HepG2 (cell line): ENCODE measurements at regions not wholly inside any gene's neighbourhood (a gene's known extent, or its start where the extent isn't known, plus 50 kb on each side); places are given as distances from the start of the nearest gene placed in this dataset.

Experiments used
- ATAC-seq: fragments of 200-7000 bp; cut with Tn5 transposase; 3 replicates; pipeline ENCODE4 v1.9.1; 2020; ENCODE audit warnings: mild to moderate bottlenecking, moderate library complexity
- BruUV-seq: library from RNA; stranded (reverse); fragments of 400-500 nt; replicated peaks from 2 replicates; lab custom pipeline; 2021; lab: Mats Ljungman, UMichigan
- CTCF ChIA-PET: fragments of 300-600 bp; formaldehyde crosslinking; extraction: SDS; loops from one replicate; lab custom pipeline; 2021; ENCODE audit warnings: low total read pairs, inconsistent platforms, low intra/inter-chr PET ratio; lab: Yijun Ruan, JAX
- POLR2A ChIA-PET: fragments of 350-600 bp; sonication (Branson Sonifier 250); formaldehyde crosslinking; loops from one replicate; lab custom pipeline; 2020; ENCODE audit warnings: antibody characterized with exemption, inconsistent platforms; lab: Yijun Ruan, JAX
- DNase-seq: peaks from one replicate; pipeline ENCODE4 v3.0.0-alpha.2; 2015; ENCODE audit warnings: low spot score
- FAIRE-seq: peaks from 3 replicates; lab custom pipeline; 2011; peaks lifted over from hg19 to GRCh38; lab: Jason Lieb, UNC
- H2AFZ ChIP-seq: one replicate; pipeline ENCODE4 v1.6.1; 2011; ENCODE audit warnings: low read length, inconsistent platforms
- H3K27ac ChIP-seq: fragments of 300-600 bp; 3 replicates; pipeline ENCODE4 v1.8.0; 2011; ENCODE audit warnings: mixed run types, mild to moderate bottlenecking, mixed read lengths, low read length, inconsistent platforms; ENCODE audit not compliant: insufficient read depth; ENCODE audit errors: extremely low read length
- H3K27me3 ChIP-seq, 2 experiments: fragments of 200-600 bp in 1 of 2; 2 replicates in 1 of 2; 3 replicates in 1 of 2; pipeline versions ENCODE4 v1.6.0 to v1.8.0; 2011; ENCODE audit warnings: low read length in 2 of 2, mild to moderate bottlenecking in 2 of 2, moderate library complexity in 2 of 2, inconsistent platforms in 1 of 2; ENCODE audit not compliant: insufficient read depth in 2 of 2, control insufficient read depth in 1 of 2
- H3K36me3 ChIP-seq, 2 experiments: fragments of 200-600 bp in 1 of 2; replicated peaks in 1 of 2; 2 replicates in 1 of 2; 3 replicates in 1 of 2; pipeline versions ENCODE4 v1.5.1 to v1.8.0; 2011; ENCODE audit warnings: low read length in 2 of 2, inconsistent platforms in 1 of 2; ENCODE audit not compliant: insufficient read depth in 2 of 2, control insufficient read depth in 1 of 2
- H3K4me1 ChIP-seq: 2 replicates; pipeline ENCODE4 v1.5.1; 2012; ENCODE audit warnings: low read length, inconsistent platforms; ENCODE audit not compliant: insufficient read depth
- H3K4me2 ChIP-seq: 2 replicates; pipeline ENCODE4 v1.6.0; 2011; ENCODE audit warnings: low read depth, low read length, inconsistent platforms
- H3K4me3 ChIP-seq, 3 experiments: fragments of 200-600 bp in 1 of 3; sonication (generic), shearing (Covaris generic) in 1 of 3; replicated peaks in 1 of 3; 2 replicates each; pipeline ENCODE4 v1.5.1; 2011 to 2016; ENCODE audit warnings: low read length in 3 of 3, inconsistent platforms in 2 of 3, low read depth in 2 of 3, mild to moderate bottlenecking in 2 of 3, control low read depth in 1 of 3, mixed read lengths in 1 of 3; ENCODE audit not compliant: insufficient read depth in 1 of 3
- H3K79me2 ChIP-seq: one replicate; pipeline ENCODE4 v1.6.1; 2011; ENCODE audit warnings: low read length, inconsistent platforms; ENCODE audit not compliant: insufficient read depth
- H3K9ac ChIP-seq: 2 replicates; pipeline ENCODE4 v1.6.0; 2011; ENCODE audit warnings: mild to moderate bottlenecking, low read depth, low read length, inconsistent platforms; ENCODE audit not compliant: insufficient read depth
- H3K9me3 ChIP-seq: 2 replicates; pipeline ENCODE4 v1.5.1; 2012; ENCODE audit warnings: mild to moderate bottlenecking, low read length
- H4K20me1 ChIP-seq: 2 replicates; pipeline ENCODE4 v1.6.0; 2011; ENCODE audit warnings: inconsistent platforms, mild to moderate bottlenecking, low read length, moderate library complexity; ENCODE audit not compliant: insufficient read depth
- AKAP8 ChIP-seq: sonication (generic); formaldehyde crosslinking; IDR thresholded peaks from 2 replicates; pipeline ENCODE4 v1.5.1; 2020; ENCODE audit warnings: mild to moderate bottlenecking, missing genetic modification reagents
- CHD4 ChIP-seq: fragments of 200-600 bp; sonication (generic); IDR thresholded peaks from 2 replicates; pipeline ENCODE4 v1.7.0; 2017; ENCODE audit warnings: mild to moderate bottlenecking, low read length, borderline replicate concordance
- CREM ChIP-seq, 2 experiments: sonication (generic) in 1 of 2; formaldehyde crosslinking in 1 of 2; IDR thresholded peaks; 2 replicates each; pipeline versions ENCODE4 v1.4.0 to v1.6.1; 2016 to 2020; ENCODE audit warnings: antibody characterized with exemption in 1 of 2, mild to moderate bottlenecking in 1 of 2, missing genetic modification reagents in 1 of 2
- HDAC1 ChIP-seq: sonication (generic); formaldehyde crosslinking; IDR thresholded peaks from 2 replicates; pipeline ENCODE4 v1.5.1; 2020; ENCODE audit warnings: mild to moderate bottlenecking, missing genetic modification reagents
- HOXA5 ChIP-seq: sonication (generic); formaldehyde crosslinking; IDR thresholded peaks from 2 replicates; pipeline ENCODE4 v1.4.0; 2020; ENCODE audit warnings: missing genetic modification reagents
- NFKB2 ChIP-seq: sonication (generic); formaldehyde crosslinking; IDR thresholded peaks from 2 replicates; pipeline ENCODE4 v1.4.0; 2020; ENCODE audit warnings: missing genetic modification reagents, borderline replicate concordance
- NR3C1 ChIP-seq: sonication (generic); formaldehyde crosslinking; IDR thresholded peaks from 2 replicates; pipeline ENCODE4 v1.4.0; 2020; ENCODE audit warnings: missing genetic modification reagents
- PCBP2 ChIP-seq: fragments of 200-400 bp; formaldehyde crosslinking; optimal IDR thresholded peaks from 2 replicates; pipeline ENCODE3; 2018; ENCODE audit warnings: low read length, low read depth; ENCODE audit not compliant: poor library complexity, severe bottlenecking
- SP140L ChIP-seq: sonication (generic); formaldehyde crosslinking; IDR thresholded peaks from 2 replicates; pipeline ENCODE4 v1.4.0; 2020; ENCODE audit warnings: missing genetic modification reagents, borderline replicate concordance
- ZNF101 ChIP-seq: sonication (generic); formaldehyde crosslinking; IDR thresholded peaks from 2 replicates; pipeline ENCODE4 v1.4.0; 2020; ENCODE audit warnings: mild to moderate bottlenecking, low read depth, missing genetic modification reagents, borderline replicate concordance
- ZNF160 ChIP-seq: sonication (generic); formaldehyde crosslinking; IDR thresholded peaks from 2 replicates; pipeline ENCODE4 v1.8.0; 2022; ENCODE audit warnings: mild to moderate bottlenecking, inconsistent platforms, missing genetic modification reagents
- ZNF317 ChIP-seq: sonication (generic); formaldehyde crosslinking; IDR thresholded peaks from 2 replicates; pipeline ENCODE4 v1.5.0; 2020; ENCODE audit warnings: mild to moderate bottlenecking, missing genetic modification reagents
- ZNF337 ChIP-seq: sonication (generic); formaldehyde crosslinking; IDR thresholded peaks from 2 replicates; pipeline ENCODE4 v1.5.1; 2020; ENCODE audit warnings: missing genetic modification reagents, low read depth, mild to moderate bottlenecking, borderline replicate concordance
- ZNF878 ChIP-seq: sonication (generic); formaldehyde crosslinking; IDR thresholded peaks from 2 replicates; pipeline ENCODE4 v1.8.1; 2023; ENCODE audit warnings: mild to moderate bottlenecking, missing genetic modification reagents, moderate library complexity
- WGBS: methylation state at CpG from one replicate; pipeline ENCODE4 v1.1.6; 2017; ENCODE audit warnings: low lambda C conversion rate; 5-methylcytosine and 5-hydroxymethylcytosine counted together
- in situ Hi-C: cut with HindIII; loops from 2 replicates; pipeline ENCODE4 v1.10.0; 2017; ENCODE audit warnings: low pct_unique_long_range_greater_than_20kb; ENCODE audit not compliant: extremely low pct_ligation_motif_present
- intact Hi-C: fragments of 100-400 bp; cut with micrococcal nuclease; formaldehyde crosslinking; loops from one replicate; pipeline ENCODE4 v1.10.0; 2022; ENCODE audit not compliant: unreplicated experiment
- TF ChIP-seq, protein P1 (sequence below): sonication (generic); formaldehyde crosslinking; IDR thresholded peaks from 2 replicates; pipeline ENCODE4 v1.5.0; 2020; ENCODE audit warnings: mild to moderate bottlenecking, low read depth, missing genetic modification reagents, borderline replicate concordance

DNA sequence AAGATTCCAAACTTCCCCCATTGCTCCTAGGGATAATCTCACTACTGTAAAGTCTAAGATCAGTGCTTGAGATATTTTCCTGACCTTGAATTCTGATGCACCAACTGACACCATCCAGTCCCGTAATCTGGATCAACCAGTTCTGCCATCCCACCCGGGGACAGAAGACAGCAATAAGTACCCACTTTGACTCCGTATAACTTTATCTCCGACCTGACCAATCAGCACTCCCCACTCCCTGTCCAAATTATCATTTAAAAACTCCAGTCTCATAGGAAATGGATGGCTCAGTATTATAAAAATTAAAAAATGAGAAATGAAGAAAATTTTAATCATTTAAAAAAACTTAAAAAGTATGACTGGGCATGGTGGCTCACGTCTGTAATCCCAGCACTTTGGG is 61.4 kb upstream of the ABCC4 start:
- H3K79me2 ChIP-seq = no peaks in the 10 kb centered on the region
- no TSS peak for BruUV-seq
- in situ Hi-C loops = no loop called here
- no peaks in the 10 kb centered on the region for H3K27me3 ChIP-seq
- ChIA-PET POLR2A (no interaction called here), CTCF (no interaction called here)
- ATAC-seq (no peak), FAIRE-seq (no peak), DNase-seq (no peak)
- 62% methylated on average over 5 of the region's 5 CpGs for WGBS
- H3K9ac ChIP-seq = no peak overlapping the region
- H3K9me3 ChIP-seq = peaks cover 4% of the 10 kb centered on the region; the same call in 1 of the 2 replicates
- no peak overlapping the region for H3K4me3 ChIP-seq
- H3K36me3 ChIP-seq = no peaks in the 10 kb centered on the region
- no peaks in the 10 kb centered on the region; the same call in 1 of the 2 replicates for H3K4me1 ChIP-seq
- intact Hi-C loops = no loop called here
- no peak overlapping the region for H2AFZ ChIP-seq
- H4K20me1 ChIP-seq = no peaks in the 10 kb centered on the region
- H3K4me2 ChIP-seq = no peak overlapping the region
- TF ChIP-seq ZNF317 (CRISPR knock-in tag) = no peak
- TF ChIP-seq CHD4 = no peak
- TF ChIP-seq PCBP2 = no peak
- no peak for TF ChIP-seq ZNF160 (CRISPR knock-in tag)
- TF ChIP-seq ZNF878 (CRISPR knock-in tag) = no peak
- TF ChIP-seq NR3C1 = no peak
- TF ChIP-seq HDAC1 (CRISPR knock-in tag) = no peak
- TF ChIP-seq, all 625 proteins: peak for 0
- H3K27ac ChIP-seq = no peak overlapping the region

DNA sequence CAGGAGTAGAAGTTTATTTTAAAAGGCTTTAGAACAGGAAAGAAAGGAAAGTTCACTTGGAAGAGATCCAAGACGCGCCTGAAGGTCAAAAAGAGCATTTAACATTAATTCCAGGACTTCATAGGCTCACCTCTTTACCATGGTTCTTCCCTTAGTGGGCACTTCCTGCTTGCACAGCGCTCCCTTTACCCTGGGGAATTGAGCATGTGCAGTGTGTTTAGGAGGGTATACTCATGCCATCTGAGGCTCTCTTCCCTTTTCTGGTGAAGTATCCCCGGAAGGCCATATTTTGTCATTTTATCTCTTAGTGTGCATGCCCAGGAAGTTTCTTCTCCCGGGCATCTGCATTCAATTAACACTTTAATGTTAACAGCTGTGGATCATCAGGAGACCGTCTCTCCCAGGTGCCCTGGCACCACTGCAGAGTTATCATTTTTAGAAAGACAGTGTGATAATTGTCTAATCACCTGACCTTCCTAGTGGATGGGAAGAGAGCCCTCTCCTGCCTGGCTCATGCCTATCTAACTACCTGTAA is 66.1 kb upstream of the ABCC4 start:
- Histone ChIP-seq H3K27me3 (no peaks in the 10 kb centered on the region), H3K4me3 (no peak overlapping the region), H3K36me3 (no peaks in the 10 kb centered on the region), H3K9me3 (peaks cover 4% of the 10 kb centered on the region; the same call in 1 of the 2 replicates), H4K20me1 (no peaks in the 10 kb centered on the region), H3K9ac (no peak overlapping the region), H3K79me2 (no peaks in the 10 kb centered on the region), H3K4me1 (no peaks in the 10 kb centered on the region), H2AFZ (no peak overlapping the region), H3K4me2 (no peak overlapping the region), H3K27ac (no peak overlapping the region)
- ChIA-PET POLR2A (no interaction called here), CTCF (no interaction called here)
- FAIRE-seq (no peak), DNase-seq (no peak), ATAC-seq (no peak)
- in situ Hi-C loops = no loop called here
- WGBS = 60% methylated on average over 6 of the region's 6 CpGs
- intact Hi-C loops = no loop called here
- BruUV-seq = no TSS peak
- TF ChIP-seq AKAP8 (CRISPR knock-in tag) (no peak), ZNF337 (no peak), HOXA5 (no peak), SP140L (no peak), CREM (IDR thresholded peaks at IDR 0.05) (no peak), CREM (CRISPR knock-in tag; IDR thresholded peaks at IDR 0.05) (no peak), NFKB2 (CRISPR knock-in tag) (no peak), ZNF101 (CRISPR knock-in tag) (no peak)
- TF ChIP-seq, protein P1, sequence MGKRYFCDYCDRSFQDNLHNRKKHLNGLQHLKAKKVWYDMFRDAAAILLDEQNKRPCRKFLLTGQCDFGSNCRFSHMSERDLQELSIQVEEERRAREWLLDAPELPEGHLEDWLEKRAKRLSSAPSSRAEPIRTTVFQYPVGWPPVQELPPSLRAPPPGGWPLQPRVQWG (CRISPR knock-in tag) = no peak
